CD14-positive monocyte (primary cell): ENCODE measurements at regions not wholly inside any gene's neighbourhood (a gene's known extent, or its start where the extent isn't known, plus 50 kb on each side); places are given as distances from the start of the nearest gene placed in this dataset.

Source experiments
- DNase-seq, 3 donors: peaks; one replicate each; pipeline ENCODE4 v3.0.0-alpha.2; 2011 to 2022
- H2AFZ ChIP-seq: 2 replicates; pipeline ENCODE4 v1.6.0; 2012; ENCODE audit warnings: mild to moderate bottlenecking, low read depth, low read length, inconsistent platforms; ENCODE audit not compliant: insufficient read depth, poor library complexity, severe bottlenecking
- H3K27ac ChIP-seq, 2 donors: 1 replicate in 1 of 2; 2 replicates in 1 of 2; pipeline ENCODE4 v1.5.1; 2012 to 2013; ENCODE audit warnings: low read length in 2 of 2, control low read depth in 1 of 2, inconsistent platforms in 1 of 2, low read depth in 1 of 2, mild to moderate bottlenecking in 1 of 2
- H3K27me3 ChIP-seq, 2 donors: one replicate each; pipeline versions ENCODE4 v1.6.0 to v1.6.1; 2011 to 2013; ENCODE audit warnings: low read length in 2 of 2; ENCODE audit not compliant: control insufficient read depth in 2 of 2, insufficient read depth in 2 of 2
- H3K36me3 ChIP-seq, 2 donors: replicated peaks in 1 of 2; 1 replicate in 1 of 2; 2 replicates in 1 of 2; pipeline versions ENCODE4 v1.5.1 to v1.6.1; 2012 to 2013; ENCODE audit warnings: low read length in 2 of 2, control low read depth in 1 of 2, inconsistent platforms in 1 of 2, mild to moderate bottlenecking in 1 of 2; ENCODE audit not compliant: insufficient read depth in 2 of 2, control insufficient read depth in 1 of 2
- H3K4me1 ChIP-seq, 2 donors: 1 replicate in 1 of 2; 2 replicates in 1 of 2; pipeline versions ENCODE4 v1.5.1 to v1.6.1; 2012 to 2013; ENCODE audit warnings: low read length in 2 of 2, control low read depth in 1 of 2, inconsistent platforms in 1 of 2, mild to moderate bottlenecking in 1 of 2, moderate library complexity in 1 of 2; ENCODE audit not compliant: insufficient read depth in 2 of 2, control insufficient read depth in 1 of 2
- H3K4me2 ChIP-seq: replicated peaks from 2 replicates; pipeline ENCODE3; 2012; ENCODE audit warnings: low read length, moderate library complexity, mild to moderate bottlenecking; ENCODE audit not compliant: poor library complexity, severe bottlenecking; ENCODE audit errors: extremely low read depth
- H3K4me3 ChIP-seq, 3 experiments: fragments of 200-600 bp in 1 of 3; sonication (generic) in 1 of 3; replicated peaks in 1 of 3; 1 replicate in 2 of 3; 2 replicates in 1 of 3; pipeline ENCODE4 v1.5.1; 2011 to 2013; ENCODE audit warnings: low read length in 3 of 3, mild to moderate bottlenecking in 3 of 3, control low read depth in 2 of 3, low read depth in 2 of 3, inconsistent platforms in 1 of 3, moderate library complexity in 1 of 3
- H3K79me2 ChIP-seq: 2 replicates; pipeline ENCODE4 v1.6.0; 2012; ENCODE audit warnings: mild to moderate bottlenecking, control low read depth, inconsistent platforms, low read length, moderate library complexity; ENCODE audit not compliant: insufficient read depth
- H3K9ac ChIP-seq: 2 replicates; pipeline ENCODE4 v1.6.0; 2017; ENCODE audit warnings: low read length, mild to moderate bottlenecking; ENCODE audit not compliant: insufficient read depth, poor library complexity, severe bottlenecking
- H3K9me3 ChIP-seq, 2 donors: replicated peaks in 1 of 2; 1 replicate in 1 of 2; 2 replicates in 1 of 2; pipeline versions ENCODE4 v1.5.1 to v1.6.1; 2012 to 2013; ENCODE audit warnings: low read length in 2 of 2, control low read depth in 1 of 2; ENCODE audit not compliant: control insufficient read depth in 1 of 2, insufficient read depth in 1 of 2
- H4K20me1 ChIP-seq: 2 replicates; pipeline ENCODE4 v1.6.0; 2012; ENCODE audit warnings: mild to moderate bottlenecking, low read length, control low read depth, moderate library complexity; ENCODE audit not compliant: insufficient read depth
- H3K27ac Mint-ChIP-seq, 7 donors: one replicate each; pipeline ENCODE4 v1.8.0; 2020; ENCODE audit warnings: mild to moderate bottlenecking in 7 of 7, mixed read lengths in 7 of 7, moderate library complexity in 6 of 7, inconsistent platforms in 2 of 7
- H3K27me3 Mint-ChIP-seq, 3 donors: one replicate each; pipeline ENCODE4 v1.8.0; 2021 to 2022; ENCODE audit warnings: low read depth in 3 of 3, mild to moderate bottlenecking in 3 of 3, mixed read lengths in 3 of 3, moderate library complexity in 3 of 3, inconsistent platforms in 1 of 3
- H3K36me3 Mint-ChIP-seq, 2 donors: one replicate each; pipeline ENCODE4 v1.8.0; 2020; ENCODE audit warnings: mixed read lengths in 2 of 2, inconsistent platforms in 1 of 2, mild to moderate bottlenecking in 1 of 2
- H3K4me1 Mint-ChIP-seq: one replicate; pipeline ENCODE4 v1.8.0; 2020; ENCODE audit warnings: mild to moderate bottlenecking, mixed read lengths
- H3K4me3 Mint-ChIP-seq, 2 donors: one replicate each; pipeline ENCODE4 v1.8.0; 2020; ENCODE audit warnings: mild to moderate bottlenecking in 2 of 2, mixed read lengths in 2 of 2, moderate library complexity in 1 of 2
- H3K9me3 Mint-ChIP-seq, 7 donors: one replicate each; pipeline ENCODE4 v1.8.0; 2020 to 2022; ENCODE audit warnings: mixed read lengths in 7 of 7, mild to moderate bottlenecking in 6 of 7, moderate library complexity in 6 of 7, inconsistent platforms in 2 of 7
- CTCF ChIP-seq: fragments of 200-600 bp; IDR thresholded peaks from one replicate; pipeline ENCODE4 v1.8.0; 2022; ENCODE audit warnings: antibody characterized with exemption, mild to moderate bottlenecking
- WGBS: methylation state at CpG from one replicate; pipeline ENCODE4 v1.1.5; 2013; ENCODE audit warnings: missing lambda C conversion rate; ENCODE audit not compliant: insufficient coverage; 5-methylcytosine and 5-hydroxymethylcytosine counted together
- intact Hi-C, 2 donors: fragments of 100-400 bp; cut with micrococcal nuclease; formaldehyde crosslinking; loops; one replicate each; pipeline versions ENCODE4 v1.15.0 to v1.15.1; 2023

DNA sequence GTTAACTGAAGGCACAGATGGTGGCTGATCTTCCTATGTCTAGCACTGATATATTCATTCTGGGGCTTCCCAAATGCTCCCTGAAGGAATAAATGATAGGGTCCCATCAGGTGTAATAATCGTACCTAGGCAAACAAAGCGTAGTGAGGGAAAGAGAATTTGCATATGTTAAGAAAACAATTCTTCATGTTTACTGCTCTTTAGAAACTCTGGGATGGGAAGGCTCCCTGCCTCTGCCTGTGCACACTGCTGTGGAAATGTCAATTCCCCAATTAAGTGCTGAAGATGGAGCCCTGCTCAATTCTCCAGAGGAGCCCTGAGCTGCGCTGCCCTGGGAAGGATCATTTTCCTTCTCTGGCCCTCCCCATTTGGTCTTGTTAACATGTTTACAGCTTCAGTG, 380.9 kb upstream of the ADARB2 start:
- H3K36me3 ChIP-seq = no peaks in the 10 kb centered on the region
- no peak overlapping the region for H3K4me3 Mint-ChIP-seq
- no peak overlapping the region for H3K4me3 ChIP-seq
- WGBS = 100% methylated on average over 2 of the region's 3 CpGs
- no peak for TF ChIP-seq CTCF
- H4K20me1 ChIP-seq = no peaks in the 10 kb centered on the region
- H2AFZ ChIP-seq = no peak overlapping the region
- H3K36me3 Mint-ChIP-seq = no peaks in the 10 kb centered on the region
- H3K79me2 ChIP-seq = no peaks in the 10 kb centered on the region
- H3K27ac Mint-ChIP-seq = no peak overlapping the region
- H3K4me1 ChIP-seq = no peaks in the 10 kb centered on the region
- H3K4me2 ChIP-seq = no peak overlapping the region
- no peaks in the 10 kb centered on the region for H3K4me1 Mint-ChIP-seq
- no peak for DNase-seq
- H3K9ac ChIP-seq = no peak overlapping the region
- no peak overlapping the region for H3K27ac ChIP-seq
- H3K27me3 Mint-ChIP-seq = peaks cover 0 to 1% (median 0%) of the 10 kb centered on the region in 3 donors
- peaks cover 5 to 19% of the 10 kb centered on the region in 2 donors for H3K9me3 ChIP-seq
- peaks cover 4 to 18% (median 10%) of the 10 kb centered on the region in 7 donors for H3K9me3 Mint-ChIP-seq
- H3K27me3 ChIP-seq = no peaks in the 10 kb centered on the region
- intact Hi-C loops = no loop called here

DNA sequence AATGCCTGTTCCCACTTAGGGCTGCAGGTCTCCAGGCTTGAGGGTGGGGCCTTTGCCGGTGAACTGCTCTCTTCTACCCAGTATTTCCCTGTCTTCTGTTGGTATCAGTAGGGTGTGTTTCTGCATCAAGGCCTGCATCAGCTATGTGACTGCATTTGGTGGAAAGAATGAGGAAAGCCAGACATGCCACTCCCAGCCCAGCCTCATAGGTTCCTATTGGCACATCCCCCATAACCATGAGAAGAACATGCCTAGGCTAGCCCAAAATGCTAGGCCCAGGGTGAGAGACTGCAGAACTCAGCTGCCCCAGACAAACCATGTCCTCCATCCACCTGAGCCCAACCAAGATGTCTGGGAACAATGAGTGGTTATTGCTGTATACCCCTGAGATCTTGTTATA, 380.3 kb upstream of the ADARB2 start:
- intact Hi-C loops = no loop called here
- Histone ChIP-seq H3K4me2 (no peak overlapping the region), H3K9me3 (peaks cover 5 to 19% of the 10 kb centered on the region in 2 donors), H3K79me2 (no peaks in the 10 kb centered on the region), H3K36me3 (no peaks in the 10 kb centered on the region), H3K27me3 (no peaks in the 10 kb centered on the region), H3K4me3 (no peak overlapping the region), H2AFZ (no peak overlapping the region), H3K4me1 (no peaks in the 10 kb centered on the region), H4K20me1 (no peaks in the 10 kb centered on the region), H3K27ac (no peak overlapping the region), H3K9ac (no peak overlapping the region)
- Mint-ChIP-seq H3K27me3 (peaks cover 0 to 1% (median 0%) of the 10 kb centered on the region in 3 donors), H3K4me3 (no peak overlapping the region), H3K9me3 (peaks cover 4 to 18% (median 10%) of the 10 kb centered on the region in 7 donors), H3K36me3 (no peaks in the 10 kb centered on the region), H3K27ac (no peak overlapping the region), H3K4me1 (no peaks in the 10 kb centered on the region)
- WGBS = no CpG with 5 or more reads among the region's 1 CpG
- no peak for TF ChIP-seq CTCF
- no peak for DNase-seq
